ENCODE measurements at regions not wholly inside any gene's neighbourhood (a gene's known extent, or its start where the extent isn't known, plus 50 kb on each side); places are given as distances from the start of the nearest gene placed in this dataset.

DNA sequence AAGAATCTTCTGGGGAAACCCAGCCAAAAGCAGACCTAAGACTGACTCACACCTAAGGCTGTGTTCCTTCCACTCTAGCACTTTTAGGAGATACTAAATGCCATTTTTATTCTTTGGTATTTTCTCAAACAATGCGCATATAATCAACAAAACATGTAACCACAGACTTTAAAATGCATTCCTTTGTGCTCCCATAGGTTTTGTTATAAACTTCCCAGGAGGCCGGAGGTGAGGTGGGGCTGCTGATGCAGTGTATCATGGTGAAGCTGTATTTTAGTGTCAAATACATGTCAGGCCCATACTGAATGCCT is 155.2 kb downstream of the BTBD3 start:
- H3K4me1 Mint-ChIP-seq (ENCODE audit: low read depth, unreplicated experiment): no peaks in the 10 kb centered on the region
- no peaks in the 10 kb centered on the region for H3K9me3 Mint-ChIP-seq (ENCODE audit: unreplicated experiment)
- no peak overlapping the region for H3K4me3 Mint-ChIP-seq (ENCODE audit: unreplicated experiment)
- TF ChIP-seq CTCF (IDR thresholded peaks at IDR 0.05; ENCODE audit: partially characterized antibody, unreplicated experiment): no peak
- H3K27me3 Mint-ChIP-seq (ENCODE audit: unreplicated experiment): no peaks in the 10 kb centered on the region
- no peak overlapping the region for H3K27ac Mint-ChIP-seq (ENCODE audit: unreplicated experiment)
- no peak for DNase-seq
- no peaks in the 10 kb centered on the region for H3K36me3 Mint-ChIP-seq (ENCODE audit: unreplicated experiment)

DNA sequence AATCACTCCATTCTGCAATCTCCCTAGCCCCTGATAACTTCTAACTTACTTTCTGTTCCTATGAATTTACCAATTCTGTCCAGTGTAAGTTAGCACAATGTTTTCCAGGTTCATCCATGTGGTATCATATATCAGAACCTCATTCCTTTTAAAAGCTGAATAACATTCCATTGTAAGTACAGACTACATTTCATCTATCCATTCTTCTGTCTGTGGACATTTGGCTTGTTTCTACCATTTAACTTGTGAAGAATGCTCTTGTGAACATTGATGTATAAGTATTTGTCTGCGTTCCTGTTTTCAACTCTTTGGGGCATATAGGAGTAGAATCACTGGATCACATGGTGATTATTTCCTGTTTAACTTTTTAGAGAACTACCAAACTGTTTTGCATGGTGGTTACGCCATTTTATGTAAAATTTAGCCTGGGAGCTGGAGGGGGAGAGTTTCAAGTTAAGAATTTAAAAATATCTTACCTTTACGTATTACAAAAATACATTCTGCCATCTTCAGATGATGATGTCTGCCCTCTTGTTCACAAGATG is 156.5 kb downstream of the BTBD3 start:
- no peaks in the 10 kb centered on the region for H3K4me1 Mint-ChIP-seq (ENCODE audit: low read depth, unreplicated experiment)
- no peak overlapping the region for H3K4me3 Mint-ChIP-seq (ENCODE audit: unreplicated experiment)
- H3K27me3 Mint-ChIP-seq (ENCODE audit: unreplicated experiment): no peaks in the 10 kb centered on the region
- H3K9me3 Mint-ChIP-seq (ENCODE audit: unreplicated experiment): no peaks in the 10 kb centered on the region
- DNase-seq: no peak
- no peak overlapping the region for H3K27ac Mint-ChIP-seq (ENCODE audit: unreplicated experiment)
- no peaks in the 10 kb centered on the region for H3K36me3 Mint-ChIP-seq (ENCODE audit: unreplicated experiment)
- TF ChIP-seq CTCF (IDR thresholded peaks at IDR 0.05; ENCODE audit: partially characterized antibody, unreplicated experiment): no peak

DNA sequence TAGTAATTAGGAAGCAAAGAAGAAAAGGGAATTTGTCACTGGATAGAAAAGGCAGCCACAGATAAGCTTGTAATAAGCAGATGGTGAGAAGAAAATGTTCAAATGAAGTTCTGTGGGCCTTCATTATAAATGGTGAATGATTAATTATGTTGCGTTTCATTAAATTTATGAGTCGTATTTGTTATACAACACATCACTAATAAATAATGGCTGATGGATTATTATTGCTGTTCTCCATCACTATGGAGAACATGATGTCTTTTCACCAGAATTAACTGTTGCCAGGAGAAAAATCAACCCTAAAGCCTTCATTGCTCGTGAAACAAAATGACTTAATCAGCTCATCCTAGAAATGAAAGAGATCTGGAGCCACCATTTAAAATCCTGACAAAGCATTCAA is 158.5 kb downstream of the BTBD3 start:
- H3K27ac Mint-ChIP-seq (ENCODE audit: unreplicated experiment): no peak overlapping the region
- no peak for TF ChIP-seq CTCF (IDR thresholded peaks at IDR 0.05; ENCODE audit: partially characterized antibody, unreplicated experiment)
- no peaks in the 10 kb centered on the region for H3K9me3 Mint-ChIP-seq (ENCODE audit: unreplicated experiment)
- no peaks in the 10 kb centered on the region for H3K4me1 Mint-ChIP-seq (ENCODE audit: low read depth, unreplicated experiment)
- H3K27me3 Mint-ChIP-seq (ENCODE audit: unreplicated experiment): no peaks in the 10 kb centered on the region
- H3K4me3 Mint-ChIP-seq (ENCODE audit: unreplicated experiment): no peak overlapping the region
- DNase-seq: no peak
- H3K36me3 Mint-ChIP-seq (ENCODE audit: unreplicated experiment): no peaks in the 10 kb centered on the region

GRCh38 chr20:12077875-12078274 is 160.2 kb downstream of the BTBD3 start:
- H3K9me3 Mint-ChIP-seq (ENCODE audit: unreplicated experiment): no peaks in the 10 kb centered on the region
- H3K4me3 Mint-ChIP-seq (ENCODE audit: unreplicated experiment): no peak overlapping the region
- H3K27me3 Mint-ChIP-seq (ENCODE audit: unreplicated experiment): no peaks in the 10 kb centered on the region
- H3K4me1 Mint-ChIP-seq (ENCODE audit: low read depth, unreplicated experiment): no peaks in the 10 kb centered on the region
- H3K36me3 Mint-ChIP-seq (ENCODE audit: unreplicated experiment): no peaks in the 10 kb centered on the region
- DNase-seq: no peak
- TF ChIP-seq CTCF (IDR thresholded peaks at IDR 0.05; ENCODE audit: partially characterized antibody, unreplicated experiment): no peak
- H3K27ac Mint-ChIP-seq (ENCODE audit: unreplicated experiment): no peak overlapping the region

- no peak overlapping the region for H3K27ac Mint-ChIP-seq (ENCODE audit: unreplicated experiment)
- no peak for TF ChIP-seq CTCF (IDR thresholded peaks at IDR 0.05; ENCODE audit: partially characterized antibody, unreplicated experiment)
Observed at GRCh38 chr20:12079490-12079889, 161.8 kb downstream of the BTBD3 start.

More at GRCh38 chr20:12079490-12079889, 161.8 kb downstream of the BTBD3 start:
- no peak overlapping the region for H3K4me3 Mint-ChIP-seq (ENCODE audit: unreplicated experiment)
- no peaks in the 10 kb centered on the region for H3K4me1 Mint-ChIP-seq (ENCODE audit: low read depth, unreplicated experiment)
- no peaks in the 10 kb centered on the region for H3K36me3 Mint-ChIP-seq (ENCODE audit: unreplicated experiment)
- no peaks in the 10 kb centered on the region for H3K27me3 Mint-ChIP-seq (ENCODE audit: unreplicated experiment)
- DNase-seq: no peak
- H3K9me3 Mint-ChIP-seq (ENCODE audit: unreplicated experiment): no peaks in the 10 kb centered on the region
